GM23248 (cell line): ENCODE measurements at regions not wholly inside any gene's neighbourhood (a gene's known extent, or its start where the extent isn't known, plus 50 kb on each side); places are given as distances from the start of the nearest gene placed in this dataset.

Experiments
- DNase-seq: peaks from one replicate; pipeline ENCODE4 v3.0.0-alpha.2; 2015
- H2AFZ ChIP-seq: fragments of 200-600 bp; sonication (generic); 2 replicates; pipeline ENCODE4 v1.6.1; 2016; ENCODE audit warnings: antibody characterized with exemption
- H3F3A ChIP-seq: fragments of 200-600 bp; sonication (generic); 2 replicates; pipeline ENCODE4 v1.6.1; 2016; ENCODE audit warnings: mild to moderate bottlenecking, antibody characterized with exemption, mixed run types; ENCODE audit not compliant: insufficient read depth
- H3K27ac ChIP-seq: fragments of 200-600 bp; sonication (generic); 2 replicates; pipeline ENCODE4 v1.5.1; 2016; ENCODE audit warnings: mild to moderate bottlenecking
- H3K27me3 ChIP-seq: fragments of 200-600 bp; sonication (generic); replicated peaks from 2 replicates; pipeline ENCODE4 v1.6.1; 2016; ENCODE audit warnings: mild to moderate bottlenecking; ENCODE audit not compliant: insufficient read depth
- H3K36me3 ChIP-seq: fragments of 200-600 bp; sonication (generic); 2 replicates; pipeline ENCODE4 v1.6.1; 2016; ENCODE audit warnings: low read depth, mild to moderate bottlenecking
- H3K4me1 ChIP-seq: fragments of 200-600 bp; sonication (generic); 2 replicates; pipeline ENCODE4 v1.6.1; 2016; ENCODE audit warnings: mild to moderate bottlenecking; ENCODE audit not compliant: insufficient read depth
- H3K4me2 ChIP-seq: fragments of 200-600 bp; sonication (generic); one replicate; pipeline ENCODE4 v1.6.1; 2016; ENCODE audit warnings: mild to moderate bottlenecking; ENCODE audit not compliant: unreplicated experiment
- H3K4me3 ChIP-seq: fragments of 200-600 bp; sonication (generic); 2 replicates; pipeline ENCODE4 v1.5.1; 2016; ENCODE audit warnings: mild to moderate bottlenecking
- H3K79me2 ChIP-seq: fragments of 200-600 bp; sonication (generic); 2 replicates; pipeline ENCODE4 v1.6.1; 2016; ENCODE audit warnings: mild to moderate bottlenecking; ENCODE audit not compliant: insufficient read depth
- H3K9ac ChIP-seq: fragments of 200-600 bp; sonication (generic); 2 replicates; pipeline ENCODE4 v1.6.1; 2016; ENCODE audit warnings: mild to moderate bottlenecking
- H3K9me2 ChIP-seq: fragments of 200-600 bp; sonication (generic); 2 replicates; pipeline ENCODE4 v1.6.1; 2016; ENCODE audit warnings: mixed run types, mild to moderate bottlenecking, moderate library complexity; ENCODE audit not compliant: insufficient read depth
- H3K9me3 ChIP-seq: fragments of 200-600 bp; sonication (generic); one replicate; pipeline ENCODE4 v1.6.1; 2017; ENCODE audit warnings: low read depth
- H4K20me1 ChIP-seq: fragments of 200-600 bp; sonication (generic); 2 replicates; pipeline ENCODE4 v1.6.0; 2016; ENCODE audit not compliant: insufficient read depth
- EZH2 ChIP-seq: fragments of 200-600 bp; sonication (generic); IDR thresholded peaks from 2 replicates; pipeline ENCODE4 v1.6.1; 2018; ENCODE audit warnings: antibody characterized with exemption, mild to moderate bottlenecking; ENCODE audit not compliant: insufficient read depth, poor library complexity, severe bottlenecking
- EZH2phosphoT487 ChIP-seq: fragments of 200-600 bp; sonication (generic); IDR thresholded peaks from 2 replicates; pipeline ENCODE4 v1.6.1; 2018; ENCODE audit warnings: antibody characterized with exemption, moderate library complexity, mild to moderate bottlenecking, low read depth; ENCODE audit not compliant: insufficient read depth
- WGBS, 2 experiments: methylation state at CpG; one replicate each; pipeline ENCODE4 v1.1.6; 2015 to 2017; ENCODE audit warnings: low lambda C conversion rate in 2 of 2, low coverage in 1 of 2; ENCODE audit errors: missing lambda C conversion rate in 2 of 2; 5-methylcytosine and 5-hydroxymethylcytosine counted together
- in situ Hi-C: fragments of 300-500 bp; cut with MboI; formaldehyde crosslinking; loops from 2 replicates; pipeline ENCODE4 v1.15.0; 2020

GRCh38 chr18:24540896-24541295, 80.5 kb downstream of the HRH4 start:
- WGBS, 2 experiments = 62 to 64% methylated on average over 8 of the region's 8 CpGs
- in situ Hi-C loops = no loop called here
- Histone ChIP-seq H4K20me1 (no peaks in the 10 kb centered on the region), H3K4me3 (no peak overlapping the region), H3K36me3 (no peaks in the 10 kb centered on the region), H3K27me3 (no peaks in the 10 kb centered on the region; the same call in 1 of the 2 replicates), H3K9ac (no peak overlapping the region), H3F3A (peaks cover 4% of the 10 kb centered on the region; the same call in 1 of the 2 replicates), H3K27ac (no peak overlapping the region), H3K4me2 (no peak overlapping the region), H3K9me3 (no peaks in the 10 kb centered on the region), H3K79me2 (no peaks in the 10 kb centered on the region), H2AFZ (no peak overlapping the region), H3K4me1 (peaks cover 6% of the 10 kb centered on the region; the same call in 1 of the 2 replicates), H3K9me2 (no peaks in the 10 kb centered on the region)
- TF ChIP-seq EZH2phosphoT487 = no peak
- TF ChIP-seq EZH2 = no peak
- DNase-seq = no peak

GRCh38 chr18:24543086-24543794, 82.8 kb downstream of the HRH4 start:
- Histone ChIP-seq H3K36me3 (no peaks in the 10 kb centered on the region), H3K9ac (no peak overlapping the region), H3K4me1 (no peaks in the 10 kb centered on the region), H3K79me2 (no peaks in the 10 kb centered on the region), H3K4me3 (no peak overlapping the region), H3K9me3 (no peaks in the 10 kb centered on the region), H2AFZ (no peak overlapping the region), H4K20me1 (no peaks in the 10 kb centered on the region), H3K27me3 (no peaks in the 10 kb centered on the region; the same call in 1 of the 2 replicates), H3F3A (no peaks in the 10 kb centered on the region), H3K9me2 (no peaks in the 10 kb centered on the region), H3K4me2 (no peak overlapping the region), H3K27ac (no peak overlapping the region)
- TF ChIP-seq EZH2 (no peak), EZH2phosphoT487 (no peak)
- in situ Hi-C loops = no loop called here
- DNase-seq = no peak
- 68 to 78% methylated on average over 4 of the region's 4 CpGs for WGBS, 2 experiments

GRCh38 chr18:24543795-24544498, 83.5 kb downstream of the HRH4 start:
- Histone ChIP-seq H3K9me3 (no peaks in the 10 kb centered on the region), H3K27ac (no peak overlapping the region), H3K4me1 (no peaks in the 10 kb centered on the region), H3K36me3 (no peaks in the 10 kb centered on the region), H4K20me1 (no peaks in the 10 kb centered on the region), H3K9me2 (no peaks in the 10 kb centered on the region), H2AFZ (no peak overlapping the region), H3K4me2 (no peak overlapping the region), H3F3A (no peaks in the 10 kb centered on the region), H3K4me3 (no peak overlapping the region), H3K27me3 (no peaks in the 10 kb centered on the region; the same call in 1 of the 2 replicates), H3K9ac (no peak overlapping the region), H3K79me2 (no peaks in the 10 kb centered on the region)
- in situ Hi-C loops = no loop called here
- TF ChIP-seq EZH2 (no peak), EZH2phosphoT487 (no peak)
- DNase-seq = peak; percentile 62
- 43 to 44% methylated on average over 6 of the region's 6 CpGs for WGBS, 2 experiments

- no peak overlapping the region for H2AFZ ChIP-seq
- no peak for DNase-seq
- 83 to 85% methylated on average over 4 of the region's 4 CpGs for WGBS, 2 experiments
- no peaks in the 10 kb centered on the region for H3K9me3 ChIP-seq
- no peaks in the 10 kb centered on the region for H4K20me1 ChIP-seq
- no peak for TF ChIP-seq EZH2
- no peak for TF ChIP-seq EZH2phosphoT487
- no peaks in the 10 kb centered on the region for H3K36me3 ChIP-seq
- no peaks in the 10 kb centered on the region; the same call in 1 of the 2 replicates for H3K27me3 ChIP-seq
- no peak overlapping the region for H3K27ac ChIP-seq
- H3K79me2 ChIP-seq = no peaks in the 10 kb centered on the region
- no peaks in the 10 kb centered on the region for H3F3A ChIP-seq
- H3K9ac ChIP-seq = no peak overlapping the region
- H3K4me3 ChIP-seq = no peak overlapping the region
- H3K4me1 ChIP-seq = no peaks in the 10 kb centered on the region
- H3K9me2 ChIP-seq = no peaks in the 10 kb centered on the region
- in situ Hi-C loops = no loop called here
- no peak overlapping the region for H3K4me2 ChIP-seq
Observed at GRCh38 chr18:24544949-24545348, 84.5 kb downstream of the HRH4 start.
